ENCODE measurements at regions not wholly inside any gene's neighbourhood (a gene's known extent, or its start where the extent isn't known, plus 50 kb on each side); places are given as distances from the start of the nearest gene placed in this dataset.

DNA sequence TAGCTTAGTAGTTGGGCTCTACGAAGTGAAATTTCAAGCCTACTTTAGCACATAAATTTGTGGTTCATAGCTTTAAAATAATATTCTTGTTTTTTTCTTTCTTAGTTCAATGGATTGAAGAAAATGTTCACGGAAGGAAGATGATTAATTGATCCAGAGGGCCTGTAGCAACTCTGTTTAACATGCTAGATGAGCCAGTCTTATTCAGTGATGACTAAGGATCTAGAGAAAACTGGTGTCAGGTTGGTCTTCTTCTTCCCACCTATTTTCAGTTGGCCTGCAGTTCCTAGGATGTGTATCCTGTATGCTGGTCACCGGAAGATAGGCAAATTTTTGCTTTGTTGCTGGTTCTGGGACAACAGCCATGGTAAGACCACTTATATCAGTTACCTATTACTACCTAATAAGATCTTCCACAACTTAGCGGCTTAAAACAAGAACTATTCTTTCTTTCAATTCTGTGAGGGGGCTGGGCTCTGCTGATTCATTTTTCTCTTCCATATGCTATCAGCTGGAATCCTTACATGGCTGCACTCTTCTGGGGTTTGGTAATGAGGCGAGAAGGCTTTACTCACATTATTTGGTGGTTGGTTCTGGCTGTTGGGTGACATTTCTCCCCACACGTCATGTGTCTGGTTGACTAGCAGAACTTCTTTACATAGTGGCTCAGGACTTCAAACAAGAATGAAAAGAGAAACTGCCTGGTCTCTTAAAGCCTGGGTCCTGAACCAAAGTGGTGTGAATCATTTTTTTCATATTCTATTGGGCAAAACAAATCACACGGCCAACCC is 182.7 kb upstream of the ACTBL2 start:
- TF ChIP-seq, protein P1, sequence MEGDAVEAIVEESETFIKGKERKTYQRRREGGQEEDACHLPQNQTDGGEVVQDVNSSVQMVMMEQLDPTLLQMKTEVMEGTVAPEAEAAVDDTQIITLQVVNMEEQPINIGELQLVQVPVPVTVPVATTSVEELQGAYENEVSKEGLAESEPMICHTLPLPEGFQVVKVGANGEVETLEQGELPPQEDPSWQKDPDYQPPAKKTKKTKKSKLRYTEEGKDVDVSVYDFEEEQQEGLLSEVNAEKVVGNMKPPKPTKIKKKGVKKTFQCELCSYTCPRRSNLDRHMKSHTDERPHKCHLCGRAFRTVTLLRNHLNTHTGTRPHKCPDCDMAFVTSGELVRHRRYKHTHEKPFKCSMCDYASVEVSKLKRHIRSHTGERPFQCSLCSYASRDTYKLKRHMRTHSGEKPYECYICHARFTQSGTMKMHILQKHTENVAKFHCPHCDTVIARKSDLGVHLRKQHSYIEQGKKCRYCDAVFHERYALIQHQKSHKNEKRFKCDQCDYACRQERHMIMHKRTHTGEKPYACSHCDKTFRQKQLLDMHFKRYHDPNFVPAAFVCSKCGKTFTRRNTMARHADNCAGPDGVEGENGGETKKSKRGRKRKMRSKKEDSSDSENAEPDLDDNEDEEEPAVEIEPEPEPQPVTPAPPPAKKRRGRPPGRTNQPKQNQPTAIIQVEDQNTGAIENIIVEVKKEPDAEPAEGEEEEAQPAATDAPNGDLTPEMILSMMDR (conservative IDR thresholded peaks at IDR 0.05) = no peak
- TF ChIP-seq ZFX (IDR thresholded peaks at IDR 0.05) = no peak
